ENCODE measurements at regions not wholly inside any gene's neighbourhood (a gene's known extent, or its start where the extent isn't known, plus 50 kb on each side); places are given as distances from the start of the nearest gene placed in this dataset.

GRCh38 chr1:208600456-208601190 is 356.4 kb upstream of the PLXNA2 start:
- no peaks in the 10 kb centered on the region for H3F3A ChIP-seq (ENCODE audit: insufficient read depth)
- 28 to 32% methylated on average over 6 of the region's 6 CpGs for WGBS, 2 experiments (ENCODE audit: low coverage in 1 of 2, low lambda C conversion rate in 2 of 2, missing lambda C conversion rate in 2 of 2)
- H3K27ac ChIP-seq = no peak overlapping the region
- in situ Hi-C loops (cut with MboI) = no loop called here
- no peaks in the 10 kb centered on the region for H3K36me3 ChIP-seq (ENCODE audit: low read depth)
- H3K79me2 ChIP-seq (ENCODE audit: insufficient read depth) = no peaks in the 10 kb centered on the region
- no peak for DNase-seq
- 0 out of 2 replicates have a peak, but pooled peaks cover 3% of the 10 kb centered on the region for H3K27me3 ChIP-seq (replicated peaks; ENCODE audit: insufficient read depth)
- H4K20me1 ChIP-seq (ENCODE audit: insufficient read depth) = no peaks in the 10 kb centered on the region
- TF ChIP-seq EZH2phosphoT487 (IDR thresholded peaks at IDR 0.05; ENCODE audit: insufficient read depth, low read depth) = no peak
- TF ChIP-seq EZH2 (IDR thresholded peaks at IDR 0.05; ENCODE audit: insufficient read depth, poor library complexity, severe bottlenecking) = no peak
- H3K4me3 ChIP-seq = no peak overlapping the region
- no peak overlapping the region for H2AFZ ChIP-seq
- no peak overlapping the region for H3K4me2 ChIP-seq (ENCODE audit: unreplicated experiment)
- H3K9me2 ChIP-seq (ENCODE audit: insufficient read depth) = no peaks in the 10 kb centered on the region
- H3K9ac ChIP-seq = no peak overlapping the region
- no peaks in the 10 kb centered on the region for H3K9me3 ChIP-seq (ENCODE audit: low read depth)
- H3K4me1 ChIP-seq (ENCODE audit: insufficient read depth) = no peaks in the 10 kb centered on the region

GRCh38 chr1:208601561-208601960 is 357.4 kb upstream of the PLXNA2 start:
- Histone ChIP-seq H3K4me1 (ENCODE audit: insufficient read depth) (no peaks in the 10 kb centered on the region), H3K4me3 (no peak overlapping the region), H2AFZ (no peak overlapping the region), H4K20me1 (ENCODE audit: insufficient read depth) (no peaks in the 10 kb centered on the region), H3K27me3 (replicated peaks; ENCODE audit: insufficient read depth) (0 out of 2 replicates have a peak, but pooled peaks cover 3% of the 10 kb centered on the region), H3K36me3 (ENCODE audit: low read depth) (no peaks in the 10 kb centered on the region), H3K4me2 (ENCODE audit: unreplicated experiment) (no peak overlapping the region), H3K9me2 (ENCODE audit: insufficient read depth) (no peaks in the 10 kb centered on the region), H3K9ac (no peak overlapping the region), H3K27ac (no peak overlapping the region), H3K9me3 (ENCODE audit: low read depth) (no peaks in the 10 kb centered on the region), H3K79me2 (ENCODE audit: insufficient read depth) (no peaks in the 10 kb centered on the region), H3F3A (ENCODE audit: insufficient read depth) (no peaks in the 10 kb centered on the region)
- in situ Hi-C loops (cut with MboI) = no loop called here
- WGBS, 2 experiments (ENCODE audit: low coverage in 1 of 2, low lambda C conversion rate in 2 of 2, missing lambda C conversion rate in 2 of 2) = 21 to 28% methylated on average over 3 of the region's 3 CpGs
- TF ChIP-seq EZH2 (IDR thresholded peaks at IDR 0.05; ENCODE audit: insufficient read depth, poor library complexity, severe bottlenecking) (no peak), EZH2phosphoT487 (IDR thresholded peaks at IDR 0.05; ENCODE audit: insufficient read depth, low read depth) (no peak)
- no peak for DNase-seq

- TF ChIP-seq EZH2phosphoT487 (IDR thresholded peaks at IDR 0.05; ENCODE audit: insufficient read depth, low read depth) (no peak), EZH2 (IDR thresholded peaks at IDR 0.05; ENCODE audit: insufficient read depth, poor library complexity, severe bottlenecking) (no peak)
Measured at GRCh38 chr1:208603721-208604120, 359.5 kb upstream of the PLXNA2 start.

GRCh38 chr1:208604295-208604694 is 360.1 kb upstream of the PLXNA2 start:
- H3K9ac ChIP-seq = no peak overlapping the region

More at GRCh38 chr1:208603721-208604120, 359.5 kb upstream of the PLXNA2 start:
- Histone ChIP-seq H2AFZ (no peak overlapping the region), H4K20me1 (ENCODE audit: insufficient read depth) (no peaks in the 10 kb centered on the region), H3K9ac (no peak overlapping the region), H3K27ac (no peak overlapping the region), H3K9me2 (ENCODE audit: insufficient read depth) (no peaks in the 10 kb centered on the region), H3K9me3 (ENCODE audit: low read depth) (no peaks in the 10 kb centered on the region), H3F3A (ENCODE audit: insufficient read depth) (no peaks in the 10 kb centered on the region), H3K79me2 (ENCODE audit: insufficient read depth) (no peaks in the 10 kb centered on the region), H3K4me2 (ENCODE audit: unreplicated experiment) (no peak overlapping the region), H3K27me3 (replicated peaks; ENCODE audit: insufficient read depth) (no peaks in the 10 kb centered on the region), H3K4me1 (ENCODE audit: insufficient read depth) (no peaks in the 10 kb centered on the region), H3K4me3 (no peak overlapping the region), H3K36me3 (ENCODE audit: low read depth) (no peaks in the 10 kb centered on the region)
- in situ Hi-C loops (cut with MboI) = no loop called here
- no peak for DNase-seq
- WGBS, 2 experiments (ENCODE audit: low coverage in 1 of 2, low lambda C conversion rate in 2 of 2, missing lambda C conversion rate in 2 of 2) = 36 to 42% methylated on average over 2 of the region's 2 CpGs

More at GRCh38 chr1:208604295-208604694, 360.1 kb upstream of the PLXNA2 start:
- Histone ChIP-seq H3K9me3 (ENCODE audit: low read depth) (no peaks in the 10 kb centered on the region), H3K36me3 (ENCODE audit: low read depth) (no peaks in the 10 kb centered on the region), H3F3A (ENCODE audit: insufficient read depth) (no peaks in the 10 kb centered on the region), H3K79me2 (ENCODE audit: insufficient read depth) (no peaks in the 10 kb centered on the region), H3K9me2 (ENCODE audit: insufficient read depth) (no peaks in the 10 kb centered on the region), H4K20me1 (ENCODE audit: insufficient read depth) (no peaks in the 10 kb centered on the region), H3K4me2 (ENCODE audit: unreplicated experiment) (no peak overlapping the region), H3K27ac (no peak overlapping the region), H3K27me3 (replicated peaks; ENCODE audit: insufficient read depth) (no peaks in the 10 kb centered on the region), H3K4me3 (no peak overlapping the region), H3K4me1 (ENCODE audit: insufficient read depth) (no peaks in the 10 kb centered on the region), H2AFZ (no peak overlapping the region)
- no peak for DNase-seq
- in situ Hi-C loops (cut with MboI) = no loop called here
- WGBS, 2 experiments (ENCODE audit: low coverage in 1 of 2, low lambda C conversion rate in 2 of 2, missing lambda C conversion rate in 2 of 2) = 25 to 32% methylated on average over 4 of the region's 4 CpGs
- no peak for TF ChIP-seq EZH2 (IDR thresholded peaks at IDR 0.05; ENCODE audit: insufficient read depth, poor library complexity, severe bottlenecking)
- TF ChIP-seq EZH2phosphoT487 (IDR thresholded peaks at IDR 0.05; ENCODE audit: insufficient read depth, low read depth) = no peak
